ENCODE measurements at regions not wholly inside any gene's neighbourhood (a gene's known extent, or its start where the extent isn't known, plus 50 kb on each side); places are given as distances from the start of the nearest gene placed in this dataset.

DNA sequence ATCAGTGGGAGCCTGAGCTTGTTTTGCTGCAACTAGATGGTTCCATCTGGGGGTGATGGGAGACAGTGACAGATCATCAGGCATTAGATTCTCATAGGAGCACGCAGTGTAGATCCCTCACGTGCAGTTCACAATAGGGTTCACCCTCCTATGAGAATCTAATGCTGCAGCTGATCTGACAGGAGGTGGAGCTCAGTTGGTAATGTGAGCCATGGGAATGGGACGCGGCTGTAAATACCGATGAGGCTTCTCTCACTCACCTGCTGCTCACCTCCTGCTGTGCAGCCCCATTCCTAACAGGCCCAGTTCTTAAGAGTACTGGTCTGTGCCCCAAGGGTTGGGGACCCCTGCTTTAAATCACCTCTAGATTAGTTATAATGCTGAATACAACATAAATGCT, 137.5 kb upstream of the PLEKHM1 start:
- no peak overlapping the region for H3K4me3 ChIP-seq (ENCODE audit: low read length)
- H3K27me3 ChIP-seq (ENCODE audit: low read length): no peaks in the 10 kb centered on the region
- POLR2A ChIA-PET (ENCODE audit: unreplicated experiment): no interaction called here
- no peak overlapping the region for H3K9ac ChIP-seq (ENCODE audit: low read length)
- H3K9me2 ChIP-seq (replicated peaks; ENCODE audit: low read length): no peaks in the 10 kb centered on the region
- no peaks in the 10 kb centered on the region for H3K79me2 ChIP-seq (ENCODE audit: low read length)
- no peaks in the 10 kb centered on the region for H4K20me1 ChIP-seq (ENCODE audit: low read length)
- H3K27ac ChIP-seq (ENCODE audit: low read length): no peak overlapping the region
- H3F3A ChIP-seq (ENCODE audit: low read length, unreplicated experiment): no peaks in the 10 kb centered on the region
- no peaks in the 10 kb centered on the region for H3K4me1 ChIP-seq (ENCODE audit: insufficient read depth, low read length)
- no TSS peak for BruUV-seq (replicated peaks)
- no peaks in the 10 kb centered on the region for H3K9me3 ChIP-seq (ENCODE audit: low read length)
- ATAC-seq (no peak), DNase-seq (no peak)
- no peak overlapping the region for H2AFZ ChIP-seq (ENCODE audit: low read length)
- TF ChIP-seq EZH2phosphoT487 (IDR thresholded peaks at IDR 0.05; ENCODE audit: borderline replicate concordance, low read length): no peak
- H3K36me3 ChIP-seq (ENCODE audit: low read depth, low read length): peaks cover 33% of the 10 kb centered on the region
- CTCF ChIA-PET: no interaction called here
- intact Hi-C loops (cut with micrococcal nuclease): no loop called here
- no peak overlapping the region for H3K4me2 ChIP-seq (ENCODE audit: low read length)

DNA sequence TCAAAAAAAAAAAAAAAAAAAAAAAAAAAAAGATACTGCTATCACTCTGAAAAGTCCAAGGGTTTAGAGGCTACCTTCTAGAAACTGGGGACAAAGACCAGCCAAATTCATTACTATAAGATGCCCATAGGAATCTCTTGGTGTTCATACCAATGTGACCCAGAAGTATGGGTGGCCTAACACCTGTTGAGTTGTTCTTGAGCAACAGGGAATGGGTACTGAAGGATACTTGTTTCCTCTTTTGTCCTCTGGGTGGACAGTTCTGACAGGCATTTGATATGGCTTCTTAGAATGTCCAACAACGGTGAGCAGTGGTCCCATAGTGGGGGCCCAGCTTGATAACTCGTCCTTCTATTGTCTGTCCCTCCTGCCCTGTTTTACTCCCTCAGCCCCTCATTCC, 141.4 kb upstream of the PLEKHM1 start:
- DNase-seq: no peak
- Histone ChIP-seq H3K27me3 (ENCODE audit: low read length) (no peaks in the 10 kb centered on the region), H3K79me2 (ENCODE audit: low read length) (no peaks in the 10 kb centered on the region), H3K9me3 (ENCODE audit: low read length) (no peaks in the 10 kb centered on the region), H3F3A (ENCODE audit: low read length, unreplicated experiment) (no peaks in the 10 kb centered on the region), H3K4me2 (ENCODE audit: low read length) (no peak overlapping the region), H3K4me3 (ENCODE audit: low read length) (no peak overlapping the region), H3K4me1 (ENCODE audit: insufficient read depth, low read length) (no peaks in the 10 kb centered on the region), H4K20me1 (ENCODE audit: low read length) (no peaks in the 10 kb centered on the region), H3K27ac (ENCODE audit: low read length) (no peak overlapping the region), H3K36me3 (ENCODE audit: low read depth, low read length) (peaks cover 41% of the 10 kb centered on the region), H3K9ac (ENCODE audit: low read length) (no peak overlapping the region), H2AFZ (ENCODE audit: low read length) (no peak overlapping the region), H3K9me2 (replicated peaks; ENCODE audit: low read length) (no peaks in the 10 kb centered on the region)
- POLR2A ChIA-PET (ENCODE audit: unreplicated experiment): no interaction called here
- CTCF ChIA-PET: no interaction called here
- ATAC-seq: no peak
- BruUV-seq (replicated peaks): no TSS peak
- intact Hi-C loops (cut with micrococcal nuclease): no loop called here
- TF ChIP-seq EZH2 (IDR thresholded peaks at IDR 0.05; ENCODE audit: low read length, unreplicated experiment): no peak
- TF ChIP-seq, protein P1, sequence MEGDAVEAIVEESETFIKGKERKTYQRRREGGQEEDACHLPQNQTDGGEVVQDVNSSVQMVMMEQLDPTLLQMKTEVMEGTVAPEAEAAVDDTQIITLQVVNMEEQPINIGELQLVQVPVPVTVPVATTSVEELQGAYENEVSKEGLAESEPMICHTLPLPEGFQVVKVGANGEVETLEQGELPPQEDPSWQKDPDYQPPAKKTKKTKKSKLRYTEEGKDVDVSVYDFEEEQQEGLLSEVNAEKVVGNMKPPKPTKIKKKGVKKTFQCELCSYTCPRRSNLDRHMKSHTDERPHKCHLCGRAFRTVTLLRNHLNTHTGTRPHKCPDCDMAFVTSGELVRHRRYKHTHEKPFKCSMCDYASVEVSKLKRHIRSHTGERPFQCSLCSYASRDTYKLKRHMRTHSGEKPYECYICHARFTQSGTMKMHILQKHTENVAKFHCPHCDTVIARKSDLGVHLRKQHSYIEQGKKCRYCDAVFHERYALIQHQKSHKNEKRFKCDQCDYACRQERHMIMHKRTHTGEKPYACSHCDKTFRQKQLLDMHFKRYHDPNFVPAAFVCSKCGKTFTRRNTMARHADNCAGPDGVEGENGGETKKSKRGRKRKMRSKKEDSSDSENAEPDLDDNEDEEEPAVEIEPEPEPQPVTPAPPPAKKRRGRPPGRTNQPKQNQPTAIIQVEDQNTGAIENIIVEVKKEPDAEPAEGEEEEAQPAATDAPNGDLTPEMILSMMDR (conservative IDR thresholded peaks at IDR 0.05; ENCODE audit: low read depth, low read length): no peak
- TF ChIP-seq EZH2phosphoT487 (IDR thresholded peaks at IDR 0.05; ENCODE audit: borderline replicate concordance, low read length): no peak

DNA sequence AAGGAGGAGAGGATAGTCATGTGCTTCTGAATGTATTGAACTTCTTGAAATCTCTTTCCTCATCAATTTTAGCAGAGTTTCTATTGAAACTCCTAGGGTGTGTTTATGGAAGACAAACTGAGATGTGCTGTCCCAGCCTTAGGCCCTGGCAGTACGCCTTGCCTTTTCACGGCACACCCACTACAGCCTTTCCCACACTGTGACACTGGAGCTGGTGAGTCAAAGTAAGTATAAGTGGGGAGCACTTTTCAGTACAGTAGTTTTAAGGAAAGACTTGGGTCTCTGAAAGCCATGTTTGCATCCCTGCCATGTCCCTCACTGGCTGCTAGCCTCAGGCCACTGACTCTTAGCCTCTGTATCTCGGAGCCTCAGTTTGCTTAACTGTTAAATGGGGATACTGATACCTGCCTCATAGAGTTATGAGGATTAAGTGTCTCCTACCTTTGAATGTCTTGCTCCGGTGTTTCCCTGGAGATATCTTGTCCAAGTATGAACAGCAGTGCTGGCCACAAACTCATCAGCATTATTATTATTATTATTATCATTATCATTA, 144.7 kb upstream of the CRHR1 start:
- Histone ChIP-seq H3K9me3 (ENCODE audit: low read length) (no peaks in the 10 kb centered on the region), H3K4me1 (ENCODE audit: insufficient read depth, low read length) (peaks cover 2% of the 10 kb centered on the region; the same call in 1 of the 2 replicates), H3K27me3 (ENCODE audit: low read length) (no peaks in the 10 kb centered on the region), H3F3A (ENCODE audit: low read length, unreplicated experiment) (no peaks in the 10 kb centered on the region), H3K4me2 (ENCODE audit: low read length) (no peak overlapping the region), H3K9ac (ENCODE audit: low read length) (no peak overlapping the region), H3K79me2 (ENCODE audit: low read length) (no peaks in the 10 kb centered on the region), H2AFZ (ENCODE audit: low read length) (no peak overlapping the region), H3K27ac (ENCODE audit: low read length) (no peak overlapping the region), H3K4me3 (ENCODE audit: low read length) (no peak overlapping the region), H3K36me3 (ENCODE audit: low read depth, low read length) (peaks cover 12% of the 10 kb centered on the region), H3K9me2 (replicated peaks; ENCODE audit: low read length) (no peaks in the 10 kb centered on the region), H4K20me1 (ENCODE audit: low read length) (no peaks in the 10 kb centered on the region)
- TF ChIP-seq, protein P1 (conservative IDR thresholded peaks at IDR 0.05; ENCODE audit: low read depth, low read length): no peak
- TF ChIP-seq EZH2 (IDR thresholded peaks at IDR 0.05; ENCODE audit: low read length, unreplicated experiment) (no peak), EZH2phosphoT487 (IDR thresholded peaks at IDR 0.05; ENCODE audit: borderline replicate concordance, low read length) (no peak)
- peak; percentile 15; the same call in 1 of the 2 replicates for ATAC-seq
- no peak for DNase-seq
- ChIA-PET POLR2A (ENCODE audit: unreplicated experiment) (no interaction called here), CTCF (interaction anchor here (2.0 kb wide), 1 partner anchor 192 kb away, joined by 42 read pairs; no protein-coding TSS in a partner anchor)
- intact Hi-C loops (cut with micrococcal nuclease): no loop called here
- BruUV-seq (replicated peaks): no TSS peak
